GM19463 (cell line): ENCODE measurements at regions not wholly inside any gene's neighbourhood (a gene's known extent, or its start where the extent isn't known, plus 50 kb on each side); places are given as distances from the start of the nearest gene placed in this dataset.

Experiments
- ATAC-seq: cut with Tn5 transposase; IDR thresholded peaks from one replicate; pipeline ENCODE4 v1.9.1; 2021; ENCODE audit warnings: mild to moderate bottlenecking, moderate library complexity; ENCODE audit not compliant: unreplicated experiment

GRCh38 chr11:27907530-27907929 is 200.4 kb downstream of the KIF18A start:
- no peak for ATAC-seq

- no peak for ATAC-seq
Measured at GRCh38 chr11:27907091-27907490, 200.9 kb downstream of the KIF18A start.

- ATAC-seq: no peak
Measured at GRCh38 chr11:27904358-27905055, 203.4 kb downstream of the KIF18A start.

- no peak for ATAC-seq
Measured at GRCh38 chr11:27902981-27903624, 202.8 kb upstream of the BDNF start.

- no peak for ATAC-seq
Measured at GRCh38 chr11:27898166-27898565, 197.9 kb upstream of the BDNF start.

- ATAC-seq: no peak
Measured at GRCh38 chr11:27896096-27896495, 195.8 kb upstream of the BDNF start.

GRCh38 chr11:27894552-27894951 is 194.3 kb upstream of the BDNF start:
- peak; percentile 69 for ATAC-seq

GRCh38 chr11:27886857-27887256 is 186.6 kb upstream of the BDNF start:
- no peak for ATAC-seq

GRCh38 chr11:27882066-27882697 is 181.9 kb upstream of the BDNF start:
- ATAC-seq: peak; percentile 72

GRCh38 chr11:27875831-27876775 is 175.8 kb upstream of the BDNF start:
- no peak for ATAC-seq

- no peak for ATAC-seq
Measured at GRCh38 chr11:27874998-27875830, 175.0 kb upstream of the BDNF start.

GRCh38 chr11:27873664-27874063 is 173.4 kb upstream of the BDNF start:
- no peak for ATAC-seq

GRCh38 chr11:27871056-27871455 is 170.8 kb upstream of the BDNF start:
- no peak for ATAC-seq

- no peak for ATAC-seq
Measured at GRCh38 chr11:27869701-27870100, 169.4 kb upstream of the BDNF start.

GRCh38 chr11:27868709-27869108 is 168.5 kb upstream of the BDNF start:
- no peak for ATAC-seq

GRCh38 chr11:27868226-27868625 is 168.0 kb upstream of the BDNF start:
- ATAC-seq: no peak

GRCh38 chr11:27865105-27865504 is 164.8 kb upstream of the BDNF start:
- ATAC-seq: no peak

- no peak for ATAC-seq
Measured at GRCh38 chr11:27864611-27865010, 164.4 kb upstream of the BDNF start.

- ATAC-seq: no peak
Measured at GRCh38 chr11:27864091-27864491, 163.8 kb upstream of the BDNF start.

- ATAC-seq: no peak
Measured at GRCh38 chr11:27863637-27864036, 163.4 kb upstream of the BDNF start.
